Astrocyte (in vitro differentiated cells and primary cell): ENCODE measurements at regions not wholly inside any gene's neighbourhood (a gene's known extent, or its start where the extent isn't known, plus 50 kb on each side); places are given as distances from the start of the nearest gene placed in this dataset.

Source experiments
- EZH2 ChIP-seq: IDR thresholded peaks from 2 replicates; pipeline ENCODE4 v1.6.1; 2012; ENCODE audit warnings: mild to moderate bottlenecking, low read length, inconsistent platforms; ENCODE audit not compliant: insufficient read depth
- TF ChIP-seq, protein P1 (sequence below): IDR thresholded peaks from 2 replicates; pipeline ENCODE4 v1.5.1; 2011; ENCODE audit warnings: low read depth, mild to moderate bottlenecking, inconsistent platforms, low read length, moderate library complexity; ENCODE audit not compliant: insufficient read depth

- TF ChIP-seq, protein P1, sequence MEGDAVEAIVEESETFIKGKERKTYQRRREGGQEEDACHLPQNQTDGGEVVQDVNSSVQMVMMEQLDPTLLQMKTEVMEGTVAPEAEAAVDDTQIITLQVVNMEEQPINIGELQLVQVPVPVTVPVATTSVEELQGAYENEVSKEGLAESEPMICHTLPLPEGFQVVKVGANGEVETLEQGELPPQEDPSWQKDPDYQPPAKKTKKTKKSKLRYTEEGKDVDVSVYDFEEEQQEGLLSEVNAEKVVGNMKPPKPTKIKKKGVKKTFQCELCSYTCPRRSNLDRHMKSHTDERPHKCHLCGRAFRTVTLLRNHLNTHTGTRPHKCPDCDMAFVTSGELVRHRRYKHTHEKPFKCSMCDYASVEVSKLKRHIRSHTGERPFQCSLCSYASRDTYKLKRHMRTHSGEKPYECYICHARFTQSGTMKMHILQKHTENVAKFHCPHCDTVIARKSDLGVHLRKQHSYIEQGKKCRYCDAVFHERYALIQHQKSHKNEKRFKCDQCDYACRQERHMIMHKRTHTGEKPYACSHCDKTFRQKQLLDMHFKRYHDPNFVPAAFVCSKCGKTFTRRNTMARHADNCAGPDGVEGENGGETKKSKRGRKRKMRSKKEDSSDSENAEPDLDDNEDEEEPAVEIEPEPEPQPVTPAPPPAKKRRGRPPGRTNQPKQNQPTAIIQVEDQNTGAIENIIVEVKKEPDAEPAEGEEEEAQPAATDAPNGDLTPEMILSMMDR, result no peak
- no peak for TF ChIP-seq EZH2
Observed at GRCh38 chr12:46485853-46486252, 113.3 kb upstream of the SLC38A2 start.
